Esophagus squamous epithelium (tissue), 4 donors: ENCODE measurements at regions not wholly inside any gene's neighbourhood (a gene's known extent, or its start where the extent isn't known, plus 50 kb on each side); places are given as distances from the start of the nearest gene placed in this dataset.

Experiments used
- POLR2A ChIP-seq, 4 donors: fragments of 450-650 bp; IDR thresholded peaks; one replicate each; pipeline ENCODE4 v1.6.1; 2017; ENCODE audit warnings: antibody characterized with exemption in 4 of 4, mild to moderate bottlenecking in 4 of 4, moderate library complexity in 3 of 4
- TF ChIP-seq, protein P1 (sequence below), 6 experiments: fragments of 450-650 bp in 4 of 6; fragments of 200-600 bp in 2 of 6; sonication (generic) in 2 of 6; IDR thresholded peaks; one replicate each; pipeline ENCODE4 v1.5.1; 2016 to 2019; ENCODE audit warnings: antibody characterized with exemption in 6 of 6, mild to moderate bottlenecking in 4 of 6, moderate library complexity in 4 of 6

DNA sequence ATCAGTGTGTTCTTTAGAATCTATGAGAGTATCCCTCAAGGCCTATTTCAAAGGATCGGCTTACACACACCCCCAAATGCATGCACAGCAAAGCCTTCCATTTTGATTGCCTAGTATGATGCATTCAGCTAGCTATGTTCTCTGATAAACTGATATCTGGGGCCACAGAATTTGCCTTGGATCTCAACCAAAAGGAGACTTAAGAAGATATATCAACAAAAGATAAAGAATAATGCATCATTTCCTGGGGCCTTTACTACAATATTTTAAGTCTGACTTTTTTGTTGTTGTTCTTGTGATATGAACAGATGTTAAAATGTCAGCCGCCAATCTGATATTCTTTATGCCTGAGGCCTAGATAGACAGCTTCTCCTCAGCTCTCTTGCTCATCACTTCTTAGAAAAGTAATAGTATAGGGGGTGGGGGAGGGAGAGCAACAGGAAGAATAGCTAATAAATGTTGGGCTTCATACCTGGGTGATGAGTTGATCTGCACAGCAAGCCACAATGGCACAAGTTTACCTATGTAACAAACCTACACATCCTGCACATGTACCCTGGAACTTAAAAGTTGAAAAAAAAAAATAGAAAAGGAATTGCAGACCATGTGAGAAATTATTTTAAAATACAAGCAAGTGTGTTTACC, 792.9 kb upstream of the GHITM start:
- TF ChIP-seq, protein P1, sequence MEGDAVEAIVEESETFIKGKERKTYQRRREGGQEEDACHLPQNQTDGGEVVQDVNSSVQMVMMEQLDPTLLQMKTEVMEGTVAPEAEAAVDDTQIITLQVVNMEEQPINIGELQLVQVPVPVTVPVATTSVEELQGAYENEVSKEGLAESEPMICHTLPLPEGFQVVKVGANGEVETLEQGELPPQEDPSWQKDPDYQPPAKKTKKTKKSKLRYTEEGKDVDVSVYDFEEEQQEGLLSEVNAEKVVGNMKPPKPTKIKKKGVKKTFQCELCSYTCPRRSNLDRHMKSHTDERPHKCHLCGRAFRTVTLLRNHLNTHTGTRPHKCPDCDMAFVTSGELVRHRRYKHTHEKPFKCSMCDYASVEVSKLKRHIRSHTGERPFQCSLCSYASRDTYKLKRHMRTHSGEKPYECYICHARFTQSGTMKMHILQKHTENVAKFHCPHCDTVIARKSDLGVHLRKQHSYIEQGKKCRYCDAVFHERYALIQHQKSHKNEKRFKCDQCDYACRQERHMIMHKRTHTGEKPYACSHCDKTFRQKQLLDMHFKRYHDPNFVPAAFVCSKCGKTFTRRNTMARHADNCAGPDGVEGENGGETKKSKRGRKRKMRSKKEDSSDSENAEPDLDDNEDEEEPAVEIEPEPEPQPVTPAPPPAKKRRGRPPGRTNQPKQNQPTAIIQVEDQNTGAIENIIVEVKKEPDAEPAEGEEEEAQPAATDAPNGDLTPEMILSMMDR (IDR thresholded peaks at IDR 0.05), result no peak
- TF ChIP-seq POLR2A (IDR thresholded peaks at IDR 0.05), result no peak
